ENCODE measurements at regions not wholly inside any gene's neighbourhood (a gene's known extent, or its start where the extent isn't known, plus 50 kb on each side); places are given as distances from the start of the nearest gene placed in this dataset.
"Not testable (repeated sequence)": the region's sequence is repeated elsewhere in the genome, so short reads cannot be mapped to it uniquely, and the experiment has no call there.

GRCh38 chr5:1666221-1666620 lies 133.4 kb downstream of the MRPL36 start:
- no peak for DNase-seq

GRCh38 chr5:1665803-1666202 lies 133.8 kb downstream of the MRPL36 start:
- no peak for DNase-seq

GRCh38 chr5:1665231-1665630 lies 134.4 kb downstream of the MRPL36 start:
- DNase-seq = no peak

- DNase-seq = no peak
These were observed 136.5 kb downstream of the MRPL36 start for GRCh38 chr5:1663186-1663585.

GRCh38 chr5:1662559-1663085 lies 137.0 kb downstream of the MRPL36 start:
- DNase-seq = no peak

- no peak for DNase-seq
These were observed 137.6 kb downstream of the MRPL36 start for GRCh38 chr5:1661831-1662558.

- no peak for DNase-seq
These were observed 137.6 kb upstream of the LPCAT1 start for GRCh38 chr5:1661311-1661710.

- no peak for DNase-seq
These were observed 136.8 kb upstream of the LPCAT1 start for GRCh38 chr5:1660511-1660910.

GRCh38 chr5:1660001-1660400 lies 136.2 kb upstream of the LPCAT1 start:
- no peak for DNase-seq

GRCh38 chr5:1659100-1659981 lies 135.6 kb upstream of the LPCAT1 start:
- no peak for DNase-seq

GRCh38 chr5:1658665-1659064 lies 134.9 kb upstream of the LPCAT1 start:
- DNase-seq = no peak

GRCh38 chr5:1657161-1657741 lies 133.5 kb upstream of the LPCAT1 start:
- no peak for DNase-seq

- no peak for DNase-seq
These were observed 132.7 kb upstream of the LPCAT1 start for GRCh38 chr5:1656271-1656975.

GRCh38 chr5:1655496-1656270 lies 131.9 kb upstream of the LPCAT1 start:
- DNase-seq = no peak

- DNase-seq = no peak
These were observed 131.2 kb upstream of the LPCAT1 start for GRCh38 chr5:1654786-1655495.

- DNase-seq = not testable (repeated sequence)
These were observed 130.2 kb upstream of the LPCAT1 start for GRCh38 chr5:1653698-1654651.

GRCh38 chr5:1652873-1653697 lies 129.3 kb upstream of the LPCAT1 start:
- DNase-seq = no peak

GRCh38 chr5:1651971-1652872 lies 128.5 kb upstream of the LPCAT1 start:
- DNase-seq = no peak
